Thoracic aorta (tissue), 2 donors: ENCODE measurements at regions not wholly inside any gene's neighbourhood (a gene's known extent, or its start where the extent isn't known, plus 50 kb on each side); places are given as distances from the start of the nearest gene placed in this dataset.

Experiments
- ATAC-seq: fragments of 150-250 bp; one replicate; pipeline ENCODE4 v1.8.0; 2017; ENCODE audit warnings: low read depth; ENCODE audit not compliant: insufficient number of reproducible peaks, low FRiP score
- DNase-seq: peaks from one replicate; pipeline ENCODE4 v3.0.0-alpha.2; 2020; ENCODE audit warnings: low spot score
- H3K27ac ChIP-seq, 2 donors: fragments of 200-600 bp; sonication (generic); 1 replicate in 1 of 2; 2 replicates in 1 of 2; pipeline ENCODE4 v1.5.1; 2016; ENCODE audit warnings: mild to moderate bottlenecking in 2 of 2, moderate library complexity in 2 of 2
- H3K27me3 ChIP-seq: fragments of 200-600 bp; sonication (generic); replicated peaks from 2 replicates; pipeline ENCODE4 v1.6.0; 2016; ENCODE audit warnings: mild to moderate bottlenecking; ENCODE audit not compliant: insufficient read depth
- H3K36me3 ChIP-seq: fragments of 200-600 bp; sonication (generic); one replicate; pipeline ENCODE4 v1.5.1; 2016
- H3K4me1 ChIP-seq, 2 donors: fragments of 200-600 bp; sonication (generic); 1 replicate in 1 of 2; 2 replicates in 1 of 2; pipeline versions ENCODE4 v1.5.1 to v1.6.0; 2016; ENCODE audit warnings: low read depth in 2 of 2, mild to moderate bottlenecking in 1 of 2; ENCODE audit not compliant: control insufficient read depth in 1 of 2
- H3K4me3 ChIP-seq: fragments of 200-600 bp; sonication (generic); 2 replicates; pipeline ENCODE4 v1.5.1; 2016; ENCODE audit warnings: mild to moderate bottlenecking
- H3K9me3 ChIP-seq: fragments of 200-600 bp; sonication (generic); 2 replicates; pipeline ENCODE4 v1.5.1; 2016
- CTCF ChIP-seq: fragments of 200-600 bp; sonication (generic); IDR thresholded peaks from one replicate; pipeline ENCODE4 v1.5.1; 2019; ENCODE audit warnings: antibody characterized with exemption

DNA sequence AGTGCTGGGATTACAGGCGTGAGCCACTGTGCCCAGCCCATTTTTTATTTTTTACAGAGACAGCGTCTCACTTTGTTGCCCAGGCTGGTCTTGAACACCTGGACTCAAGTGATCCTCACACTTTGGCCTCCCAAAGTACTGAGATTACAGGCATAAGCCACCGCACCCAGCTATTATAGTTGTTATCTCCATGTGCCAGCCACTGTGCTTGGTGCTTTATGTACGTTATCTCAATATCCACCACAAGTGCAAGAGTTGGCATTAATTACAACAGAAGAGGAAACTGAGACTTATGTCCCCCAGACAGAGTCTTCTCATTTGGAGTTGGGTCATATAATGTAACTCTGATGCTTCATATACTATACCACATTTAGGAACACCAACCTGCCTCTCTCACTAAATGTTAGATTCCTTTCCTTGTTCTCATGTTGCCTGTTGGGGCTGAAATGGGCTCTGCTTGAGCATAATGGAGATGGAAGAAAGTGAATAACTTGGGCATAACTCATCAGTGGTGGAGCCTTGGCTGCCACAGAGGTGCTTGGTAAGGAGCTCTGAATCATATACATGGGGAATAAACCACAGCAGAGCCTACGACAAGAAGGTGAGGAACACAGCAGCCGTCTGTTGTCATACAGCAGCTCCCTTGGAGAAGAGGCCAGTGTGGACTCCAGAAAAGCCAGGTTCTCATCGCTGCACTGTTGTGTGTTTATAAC lies 84.3 kb downstream of the SPRY1 start:
- Histone ChIP-seq H3K27ac (no peak overlapping the region), H3K9me3 (no peaks in the 10 kb centered on the region), H3K36me3 (no peaks in the 10 kb centered on the region), H3K4me3 (no peak overlapping the region), H3K4me1 (no peaks in the 10 kb centered on the region), H3K27me3 (no peaks in the 10 kb centered on the region)
- no peak for TF ChIP-seq CTCF
- no peak for ATAC-seq
- DNase-seq, result no peak

DNA sequence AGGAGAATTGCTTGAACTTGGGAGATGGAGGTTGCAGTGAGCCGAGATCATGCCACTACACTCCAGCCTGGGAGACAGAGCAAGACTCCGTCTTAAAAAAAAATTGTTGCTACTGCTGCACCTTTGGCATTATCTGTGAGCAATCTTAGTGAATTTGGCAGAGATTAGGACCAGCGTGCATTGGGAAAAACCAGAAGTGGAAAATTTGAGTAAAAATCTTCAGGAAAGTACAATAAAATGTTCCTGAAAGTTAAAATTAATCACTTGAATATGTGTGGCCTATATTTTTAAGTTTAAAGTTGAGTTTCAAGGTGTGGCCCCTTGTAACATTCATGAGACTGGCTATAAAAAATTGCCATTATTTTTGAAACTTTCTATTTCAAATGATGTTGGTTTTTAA lies 85.1 kb downstream of the SPRY1 start:
- Histone ChIP-seq H3K36me3 (no peaks in the 10 kb centered on the region), H3K4me1 (no peaks in the 10 kb centered on the region), H3K4me3 (no peak overlapping the region), H3K9me3 (no peaks in the 10 kb centered on the region), H3K27me3 (no peaks in the 10 kb centered on the region), H3K27ac (no peak overlapping the region)
- no peak for ATAC-seq
- DNase-seq, result no peak
- no peak for TF ChIP-seq CTCF

DNA sequence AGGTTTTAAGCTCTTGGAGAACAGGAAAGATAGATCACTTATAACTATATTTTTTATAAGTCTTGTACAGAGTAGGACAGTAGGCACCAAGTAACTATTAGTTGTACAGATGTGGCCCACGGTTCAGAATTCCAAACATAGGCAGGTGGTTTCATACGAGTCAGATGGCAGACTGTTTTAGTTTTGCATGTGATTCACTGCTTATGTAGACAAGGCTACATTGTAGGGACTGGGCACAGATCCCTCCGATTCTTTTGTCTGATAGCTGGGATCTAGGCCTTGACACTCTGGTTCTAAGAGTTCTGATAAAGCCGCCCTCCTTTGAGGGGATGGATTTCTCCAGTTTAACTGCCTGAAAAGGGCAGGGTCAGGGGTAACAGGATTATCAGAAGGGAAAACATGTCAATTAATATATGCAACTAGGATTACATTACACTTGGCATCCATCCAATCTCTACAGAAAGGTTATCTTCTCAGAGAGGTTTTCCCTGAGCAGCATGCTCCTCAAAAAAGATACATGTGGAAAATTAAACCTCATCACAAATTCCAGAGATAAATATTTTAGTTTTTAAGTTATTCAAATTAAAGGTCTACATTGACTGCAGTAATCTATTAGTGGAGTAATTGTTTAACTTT lies 87.8 kb downstream of the SPRY1 start:
- Histone ChIP-seq H3K4me3 (no peak overlapping the region), H3K27me3 (no peaks in the 10 kb centered on the region), H3K9me3 (no peaks in the 10 kb centered on the region), H3K36me3 (no peaks in the 10 kb centered on the region), H3K27ac (no peak overlapping the region), H3K4me1 (no peaks in the 10 kb centered on the region)
- TF ChIP-seq CTCF, result no peak
- ATAC-seq, result no peak
- DNase-seq, result no peak

DNA sequence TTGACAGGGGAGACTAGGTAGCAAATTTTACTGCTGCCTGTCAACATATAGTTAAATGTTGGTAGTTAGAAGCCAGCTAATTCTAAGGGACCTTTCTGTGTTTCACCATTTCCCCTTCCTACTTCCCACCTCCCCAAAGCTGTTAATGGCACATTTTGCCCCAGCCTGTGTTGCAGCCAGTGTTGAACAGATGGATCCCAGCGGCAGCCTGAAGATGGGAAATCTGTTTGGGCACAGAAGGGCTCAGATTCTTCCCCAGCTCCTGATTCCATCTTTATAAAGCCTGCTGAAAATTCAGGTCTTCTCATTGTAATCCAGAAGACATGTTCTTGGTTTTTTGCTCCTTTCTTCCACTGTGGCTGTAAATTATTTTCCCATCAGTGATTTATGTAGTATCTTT lies 89.0 kb downstream of the SPRY1 start:
- H3K36me3 ChIP-seq, result no peaks in the 10 kb centered on the region

DNA sequence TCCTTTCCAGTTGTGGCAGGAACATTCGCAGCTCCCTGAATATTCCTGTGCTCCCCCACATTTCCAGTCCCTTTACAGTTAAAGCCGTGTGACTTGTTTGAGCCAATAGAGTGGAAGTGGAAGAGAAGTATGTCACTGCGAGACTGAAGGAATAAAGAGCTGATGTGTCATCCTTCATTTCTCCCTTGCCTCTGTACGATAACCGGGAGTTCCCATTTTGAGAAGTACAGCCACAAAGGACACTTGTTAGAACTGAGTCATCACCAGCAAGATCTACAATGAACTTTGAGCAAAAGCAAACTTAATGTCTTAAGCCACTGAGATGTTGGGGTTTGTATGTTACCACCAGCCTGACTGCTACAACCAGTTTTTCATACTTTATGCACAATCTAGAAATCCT lies 92.3 kb downstream of the SPRY1 start:
- Histone ChIP-seq H3K9me3 (no peaks in the 10 kb centered on the region), H3K27me3 (no peaks in the 10 kb centered on the region), H3K27ac (no peak overlapping the region), H3K4me3 (no peak overlapping the region), H3K4me1 (no peaks in the 10 kb centered on the region), H3K36me3 (no peaks in the 10 kb centered on the region)
- ATAC-seq, result no peak
- DNase-seq, result no peak
- no peak for TF ChIP-seq CTCF

More for the DNA sequence above, 89.0 kb downstream of the SPRY1 start:
- no peak for DNase-seq
- Histone ChIP-seq H3K27ac (no peak overlapping the region), H3K4me1 (no peaks in the 10 kb centered on the region), H3K4me3 (no peak overlapping the region), H3K9me3 (no peaks in the 10 kb centered on the region), H3K27me3 (no peaks in the 10 kb centered on the region)
- no peak for TF ChIP-seq CTCF
- no peak for ATAC-seq
